GM12878 (cell line): ENCODE measurements at regions not wholly inside any gene's neighbourhood (a gene's known extent, or its start where the extent isn't known, plus 50 kb on each side); places are given as distances from the start of the nearest gene placed in this dataset.

Experiments used
- ATAC-seq: fragments of 200-7000 bp; cut with Tn5 transposase; 3 replicates; pipeline ENCODE4 v1.9.1; 2020; ENCODE audit warnings: mild to moderate bottlenecking, moderate library complexity
- BruUV-seq: library from RNA; stranded (reverse); fragments of 400-500 nt; replicated peaks from 2 replicates; lab custom pipeline; 2021; lab: Mats Ljungman, UMichigan
- CTCF ChIA-PET: fragments of 300-600 bp; sonication (Branson Sonifier 250); formaldehyde crosslinking; extraction: SDS; loops from one replicate; lab custom pipeline; 2021; ENCODE audit warnings: inconsistent platforms; lab: Yijun Ruan, JAX
- POLR2A ChIA-PET: fragments of 350-600 bp; formaldehyde crosslinking; extraction: SDS; loops from one replicate; lab custom pipeline; 2021; ENCODE audit warnings: inconsistent platforms; lab: Charles Lee
- RAD21 ChIA-PET: fragments of 300-600 bp; sonication (Branson Sonifier 250); formaldehyde crosslinking; loops from one replicate; lab custom pipeline; 2023; ENCODE audit warnings: antibody characterized with exemption; ENCODE audit not compliant: unreplicated experiment; lab: Charles Lee
- SMC1A ChIA-PET: fragments of 300-600 bp; sonication (Branson Sonifier 250); formaldehyde crosslinking; loops from one replicate; lab custom pipeline; 2023; ENCODE audit not compliant: unreplicated experiment, uncharacterized antibody; lab: Charles Lee
- DNase-seq: peaks from one replicate; pipeline ENCODE4 v3.0.0-alpha.2; 2011; ENCODE audit warnings: low read depth, low spot score
- FAIRE-seq: peaks from 3 replicates; lab custom pipeline; 2011; peaks lifted over from hg19 to GRCh38; lab: Jason Lieb, UNC
- H2AFZ ChIP-seq: 2 replicates; pipeline ENCODE4 v1.6.0; 2011; ENCODE audit warnings: low read depth, low read length, control low read depth; ENCODE audit not compliant: control insufficient read depth
- H3K27ac ChIP-seq: 2 replicates; pipeline ENCODE4 v1.5.1; 2011; ENCODE audit warnings: control low read depth; ENCODE audit not compliant: control insufficient read depth, insufficient read depth
- H3K27me3 ChIP-seq, 2 experiments: replicated peaks in 1 of 2; 2 replicates each; pipeline versions ENCODE4 v1.6.0 to v1.6.1; 2011; ENCODE audit warnings: low read length in 1 of 2; ENCODE audit not compliant: control insufficient read depth in 2 of 2, insufficient read depth in 2 of 2
- H3K36me3 ChIP-seq, 2 experiments: 2 replicates each; pipeline ENCODE4 v1.5.1; 2011; ENCODE audit warnings: low read length in 1 of 2; ENCODE audit not compliant: control insufficient read depth in 2 of 2, insufficient read depth in 2 of 2
- H3K4me1 ChIP-seq: 2 replicates; pipeline ENCODE4 v1.6.1; 2011; ENCODE audit warnings: mild to moderate bottlenecking, low read length, moderate library complexity, mixed read lengths; ENCODE audit not compliant: control insufficient read depth, insufficient read depth
- H3K4me2 ChIP-seq: 2 replicates; pipeline ENCODE4 v1.6.0; 2011; ENCODE audit warnings: control low read depth; ENCODE audit not compliant: control insufficient read depth, insufficient read depth
- H3K4me3 ChIP-seq: fragments of 200-600 bp; sonication (generic); 2 replicates; pipeline ENCODE4 v1.5.1; 2016
- H3K79me2 ChIP-seq: 2 replicates; pipeline ENCODE4 v1.6.0; 2011; ENCODE audit warnings: low read length; ENCODE audit not compliant: control insufficient read depth, insufficient read depth
- H3K9ac ChIP-seq: 2 replicates; pipeline ENCODE4 v1.8.0; 2011; ENCODE audit warnings: low read length, control low read depth, mixed read lengths; ENCODE audit not compliant: control insufficient read depth, insufficient read depth
- H3K9me3 ChIP-seq: replicated peaks from 3 replicates; pipeline ENCODE4 v1.5.1; 2011; ENCODE audit warnings: mild to moderate bottlenecking, low read length; ENCODE audit not compliant: control insufficient read depth, insufficient read depth
- H4K20me1 ChIP-seq: 2 replicates; pipeline ENCODE4 v1.6.0; 2011; ENCODE audit not compliant: control insufficient read depth, insufficient read depth
- GABPA ChIP-seq: IDR thresholded peaks from 2 replicates; pipeline ENCODE4 v1.6.1; 2014; ENCODE audit warnings: antibody characterized with exemption, low read depth, mild to moderate bottlenecking, inconsistent platforms
- NR2C2 ChIP-seq: IDR thresholded peaks from 2 replicates; pipeline ENCODE4 v1.6.1; 2011; ENCODE audit warnings: borderline replicate concordance, low read depth; ENCODE audit not compliant: control insufficient read depth, insufficient read length
- PAX8 ChIP-seq: fragments of 450-650 bp; IDR thresholded peaks from 2 replicates; pipeline ENCODE4 v1.6.1; 2017; ENCODE audit warnings: mild to moderate bottlenecking, moderate library complexity
- RAD21 ChIP-seq: IDR thresholded peaks from 2 replicates; pipeline ENCODE4 v1.6.1; 2011; ENCODE audit warnings: mild to moderate bottlenecking, low read depth, low read length, moderate library complexity; ENCODE audit not compliant: insufficient read depth
- SMAD1 ChIP-seq: fragments of 450-650 bp; IDR thresholded peaks from 2 replicates; pipeline ENCODE4 v1.6.1; 2018; ENCODE audit warnings: mild to moderate bottlenecking, low read depth; ENCODE audit not compliant: partially characterized antibody
- SREBF1 ChIP-seq: IDR thresholded peaks from 2 replicates; pipeline ENCODE4 v1.6.1; 2012; ENCODE audit warnings: mild to moderate bottlenecking, low read length
- STAT3 ChIP-seq: IDR thresholded peaks from 2 replicates; pipeline ENCODE4 v1.6.1; 2011; ENCODE audit warnings: low read depth, low read length, improper control_type of control experiment
- ZNF24 ChIP-seq: fragments of 450-650 bp; IDR thresholded peaks from 2 replicates; pipeline ENCODE4 v1.6.1; 2017; ENCODE audit warnings: antibody characterized with exemption, mild to moderate bottlenecking
- ZNF274 ChIP-seq: IDR thresholded peaks from one replicate; pipeline ENCODE4 v1.8.0; 2011; ENCODE audit not compliant: insufficient read length, insufficient read depth
- ZNF384 ChIP-seq: IDR thresholded peaks from 2 replicates; pipeline ENCODE4 v1.6.1; 2012; ENCODE audit warnings: low read depth, mild to moderate bottlenecking, low read length, improper control_type of control experiment, borderline replicate concordance
- ZSCAN29 ChIP-seq: fragments of 450-650 bp; IDR thresholded peaks from 2 replicates; pipeline ENCODE4 v1.6.1; 2017; ENCODE audit warnings: mild to moderate bottlenecking, moderate library complexity
- WGBS: methylation state at CpG from one replicate; pipeline ENCODE4 v1.1.6; 2016; ENCODE audit warnings: low lambda C conversion rate; ENCODE audit not compliant: insufficient replicate concordance, insufficient coverage; ENCODE audit errors: missing lambda C conversion rate; 5-methylcytosine and 5-hydroxymethylcytosine counted together
- in situ Hi-C: fragments of 300-500 bp; cut with MboI; formaldehyde crosslinking; loops from 9 replicates; pipeline ENCODE4 v1.14.3; 2018; ENCODE audit warnings: mixed read lengths
- intact Hi-C: fragments of 100-400 bp; cut with micrococcal nuclease; formaldehyde crosslinking; loops from one replicate; pipeline ENCODE4 v1.14.2; 2022; ENCODE audit not compliant: unreplicated experiment
- TF ChIP-seq, protein P1 (sequence below): fragments of 450-650 bp; IDR thresholded peaks from 2 replicates; pipeline ENCODE4 v1.6.1; 2018; ENCODE audit warnings: borderline replicate concordance, mild to moderate bottlenecking; ENCODE audit not compliant: partially characterized antibody

- TF ChIP-seq RAD21 (no peak), ZNF274 (no peak), PAX8 (no peak), NR2C2 (no peak), ZNF24 (no peak), SREBF1 (no peak), SMAD1 (no peak), STAT3 (no peak), GABPA (no peak), ZNF384 (no peak), ZSCAN29 (no peak)
- TF ChIP-seq, protein P1, sequence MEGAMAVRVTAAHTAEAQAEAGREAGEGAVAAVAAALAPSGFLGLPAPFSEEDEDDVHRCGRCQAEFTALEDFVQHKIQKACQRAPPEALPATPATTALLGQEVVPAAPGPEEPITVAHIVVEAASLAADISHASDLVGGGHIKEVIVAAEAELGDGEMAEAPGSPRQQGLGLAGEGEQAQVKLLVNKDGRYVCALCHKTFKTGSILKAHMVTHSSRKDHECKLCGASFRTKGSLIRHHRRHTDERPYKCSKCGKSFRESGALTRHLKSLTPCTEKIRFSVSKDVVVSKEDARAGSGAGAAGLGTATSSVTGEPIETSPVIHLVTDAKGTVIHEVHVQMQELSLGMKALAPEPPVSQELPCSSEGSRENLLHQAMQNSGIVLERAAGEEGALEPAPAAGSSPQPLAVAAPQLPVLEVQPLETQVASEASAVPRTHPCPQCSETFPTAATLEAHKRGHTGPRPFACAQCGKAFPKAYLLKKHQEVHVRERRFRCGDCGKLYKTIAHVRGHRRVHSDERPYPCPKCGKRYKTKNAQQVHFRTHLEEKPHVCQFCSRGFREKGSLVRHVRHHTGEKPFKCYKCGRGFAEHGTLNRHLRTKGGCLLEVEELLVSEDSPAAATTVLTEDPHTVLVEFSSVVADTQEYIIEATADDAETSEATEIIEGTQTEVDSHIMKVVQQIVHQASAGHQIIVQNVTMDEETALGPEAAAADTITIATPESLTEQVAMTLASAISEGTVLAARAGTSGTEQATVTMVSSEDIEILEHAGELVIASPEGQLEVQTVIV: no peak
- Histone ChIP-seq H3K9me3 (no peaks in the 10 kb centered on the region; the same call in 2 of the 3 replicates), H3K9ac (no peak overlapping the region), H3K4me3 (no peak overlapping the region), H3K27me3 (no peaks in the 10 kb centered on the region), H3K4me2 (no peak overlapping the region), H3K27ac (no peak overlapping the region), H2AFZ (no peak overlapping the region), H4K20me1 (no peaks in the 10 kb centered on the region), H3K79me2 (no peaks in the 10 kb centered on the region), H3K4me1 (no peaks in the 10 kb centered on the region), H3K36me3 (no peaks in the 10 kb centered on the region)
- in situ Hi-C loops: no loop called here
- RAD21 ChIA-PET: interaction anchor here (0.6 kb wide), 1 partner anchor 312 kb away, joined by 3 read pairs; no protein-coding TSS in a partner anchor
- DNase-seq (no peak), FAIRE-seq (no peak), ATAC-seq (no peak)
- intact Hi-C loops: no loop called here
- POLR2A ChIA-PET: no interaction called here
- CTCF ChIA-PET: interaction anchor here (0.6 kb wide), 1 partner anchor 81 kb away, joined by 3 read pairs; no protein-coding TSS in a partner anchor
- no TSS peak for BruUV-seq
- SMC1A ChIA-PET: interaction anchor here (0.8 kb wide), 1 partner anchor 58 kb away, joined by 3 read pairs; no protein-coding TSS in a partner anchor
- WGBS: 15% methylated on average over 3 of the region's 3 CpGs
Observed at GRCh38 chr22:47460176-47460575, 697.7 kb downstream of the TBC1D22A start.
